ENCODE measurements at regions not wholly inside any gene's neighbourhood (a gene's known extent, or its start where the extent isn't known, plus 50 kb on each side); places are given as distances from the start of the nearest gene placed in this dataset.

DNA sequence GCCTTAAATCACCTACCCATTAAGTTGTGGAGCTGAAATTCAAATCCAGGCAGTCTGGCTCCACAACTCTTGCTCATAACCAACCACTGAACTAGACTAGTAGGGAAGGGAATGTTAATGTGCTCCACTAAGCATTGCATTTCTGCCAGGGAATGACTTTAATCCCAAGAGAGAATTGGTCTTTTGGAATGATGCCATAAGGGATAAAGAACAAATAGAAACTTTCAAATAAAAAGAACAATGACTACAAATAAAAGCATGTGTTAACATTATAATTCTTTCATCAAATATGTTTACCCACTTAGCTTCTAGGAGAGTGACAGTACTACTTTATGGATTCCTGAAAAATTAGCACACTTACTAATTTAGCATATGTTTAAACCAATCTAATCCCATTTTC is 905.9 kb downstream of the CENPC start:
- Histone ChIP-seq H3K27ac (no peak overlapping the region), H3K27me3 (no peaks in the 10 kb centered on the region), H3K4me1 (no peaks in the 10 kb centered on the region), H3K9me3 (no peaks in the 10 kb centered on the region), H3K36me3 (no peaks in the 10 kb centered on the region), H3K4me3 (no peak overlapping the region)
- intact Hi-C loops (cut with DNase I): no loop called here
- DNase-seq: no peak
- TF ChIP-seq POLR2AphosphoS5 (IDR thresholded peaks at IDR 0.05) (no peak), POLR2A (IDR thresholded peaks at IDR 0.05) (no peak), EP300 (IDR thresholded peaks at IDR 0.05) (no peak)
- TF ChIP-seq, protein P1, sequence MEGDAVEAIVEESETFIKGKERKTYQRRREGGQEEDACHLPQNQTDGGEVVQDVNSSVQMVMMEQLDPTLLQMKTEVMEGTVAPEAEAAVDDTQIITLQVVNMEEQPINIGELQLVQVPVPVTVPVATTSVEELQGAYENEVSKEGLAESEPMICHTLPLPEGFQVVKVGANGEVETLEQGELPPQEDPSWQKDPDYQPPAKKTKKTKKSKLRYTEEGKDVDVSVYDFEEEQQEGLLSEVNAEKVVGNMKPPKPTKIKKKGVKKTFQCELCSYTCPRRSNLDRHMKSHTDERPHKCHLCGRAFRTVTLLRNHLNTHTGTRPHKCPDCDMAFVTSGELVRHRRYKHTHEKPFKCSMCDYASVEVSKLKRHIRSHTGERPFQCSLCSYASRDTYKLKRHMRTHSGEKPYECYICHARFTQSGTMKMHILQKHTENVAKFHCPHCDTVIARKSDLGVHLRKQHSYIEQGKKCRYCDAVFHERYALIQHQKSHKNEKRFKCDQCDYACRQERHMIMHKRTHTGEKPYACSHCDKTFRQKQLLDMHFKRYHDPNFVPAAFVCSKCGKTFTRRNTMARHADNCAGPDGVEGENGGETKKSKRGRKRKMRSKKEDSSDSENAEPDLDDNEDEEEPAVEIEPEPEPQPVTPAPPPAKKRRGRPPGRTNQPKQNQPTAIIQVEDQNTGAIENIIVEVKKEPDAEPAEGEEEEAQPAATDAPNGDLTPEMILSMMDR (IDR thresholded peaks at IDR 0.05): no peak

DNA sequence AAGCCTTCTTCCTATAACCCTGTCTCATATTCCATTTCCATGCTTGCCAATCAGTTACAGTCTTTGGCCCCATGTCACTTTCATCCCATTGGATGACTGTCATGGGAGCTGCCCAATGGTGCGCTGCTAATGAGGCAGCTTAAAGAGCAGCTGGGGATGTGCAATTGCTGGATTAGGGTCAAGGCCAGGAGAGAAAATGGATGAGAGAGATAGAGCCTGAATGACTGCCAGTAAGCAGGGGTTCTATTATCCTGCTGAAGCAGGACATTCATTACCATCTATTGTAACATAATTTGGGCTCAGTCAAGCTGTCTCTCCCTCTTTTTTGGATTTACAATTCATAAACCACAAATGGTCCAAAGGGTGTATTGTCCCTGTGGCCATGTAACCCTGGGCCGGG is 909.0 kb downstream of the CENPC start:
- Histone ChIP-seq H3K36me3 (no peaks in the 10 kb centered on the region), H3K4me1 (no peaks in the 10 kb centered on the region), H3K4me3 (no peak overlapping the region), H3K27ac (no peak overlapping the region), H3K27me3 (no peaks in the 10 kb centered on the region), H3K9me3 (no peaks in the 10 kb centered on the region)
- DNase-seq: no peak
- WGBS, 2 donors: 47 to 48% methylated on average over 2 of the region's 2 CpGs
- intact Hi-C loops (cut with DNase I): no loop called here
- no peak for TF ChIP-seq POLR2A (IDR thresholded peaks at IDR 0.05)
- TF ChIP-seq EP300 (IDR thresholded peaks at IDR 0.05): no peak
- TF ChIP-seq, protein P1 (IDR thresholded peaks at IDR 0.05): no peak
- TF ChIP-seq POLR2AphosphoS5 (IDR thresholded peaks at IDR 0.05): no peak

DNA sequence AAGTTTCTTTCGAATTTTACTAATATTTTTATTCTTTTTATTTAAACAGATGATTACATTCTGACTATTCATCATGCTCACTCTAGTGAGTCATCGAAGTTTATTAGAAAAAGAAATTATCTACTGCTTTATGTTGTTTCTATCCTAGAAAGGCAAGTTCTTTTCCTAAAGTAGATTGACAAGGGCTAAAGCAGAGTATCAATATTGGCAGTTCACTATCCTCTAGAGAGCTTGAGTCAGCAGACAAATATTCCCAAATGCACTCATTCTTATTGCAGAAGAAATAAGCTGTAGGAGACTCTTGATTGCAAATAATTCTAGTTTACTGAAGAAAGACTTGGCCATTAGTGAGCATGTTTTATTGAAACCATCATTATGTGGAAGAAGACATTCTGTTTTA is 911.8 kb downstream of the CENPC start:
- no peak overlapping the region for H3K27ac ChIP-seq
- H3K4me3 ChIP-seq: no peak overlapping the region
- no peaks in the 10 kb centered on the region for H3K4me1 ChIP-seq
- intact Hi-C loops (cut with DNase I): no loop called here
- H3K27me3 ChIP-seq: no peaks in the 10 kb centered on the region
- 89 to 90% methylated on average over 2 of the region's 2 CpGs for WGBS, 2 donors
- TF ChIP-seq POLR2A (IDR thresholded peaks at IDR 0.05) (no peak), EP300 (IDR thresholded peaks at IDR 0.05) (no peak), POLR2AphosphoS5 (IDR thresholded peaks at IDR 0.05) (no peak)
- TF ChIP-seq, protein P1 (IDR thresholded peaks at IDR 0.05): no peak
- DNase-seq: no peak
- H3K9me3 ChIP-seq: no peaks in the 10 kb centered on the region
- no peaks in the 10 kb centered on the region for H3K36me3 ChIP-seq

DNA sequence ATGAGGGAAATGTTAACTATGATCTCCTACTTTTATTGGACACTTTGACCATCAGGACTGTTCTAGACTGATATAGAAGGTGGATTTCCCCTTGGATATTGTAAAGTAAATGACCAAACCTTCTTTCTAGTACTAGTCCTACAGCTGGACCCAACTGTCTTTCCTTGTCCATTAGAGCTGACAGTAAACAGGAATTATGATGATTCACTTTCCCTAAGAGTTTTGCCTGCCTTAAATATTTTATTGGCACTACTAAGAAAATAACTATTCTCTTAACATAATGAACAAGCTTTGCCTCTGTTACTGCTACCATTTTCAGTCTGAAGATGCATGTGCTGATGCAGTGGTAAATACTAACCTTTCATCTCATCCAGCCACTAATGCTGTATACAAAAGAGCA is 915.4 kb downstream of the CENPC start:
- Histone ChIP-seq H3K4me1 (no peaks in the 10 kb centered on the region), H3K27me3 (no peaks in the 10 kb centered on the region), H3K36me3 (no peaks in the 10 kb centered on the region), H3K4me3 (no peak overlapping the region), H3K9me3 (no peaks in the 10 kb centered on the region), H3K27ac (no peak overlapping the region)
- no peak for DNase-seq
- TF ChIP-seq EP300 (IDR thresholded peaks at IDR 0.05): no peak
- TF ChIP-seq, protein P1 (IDR thresholded peaks at IDR 0.05): no peak
- intact Hi-C loops (cut with DNase I): no loop called here

DNA sequence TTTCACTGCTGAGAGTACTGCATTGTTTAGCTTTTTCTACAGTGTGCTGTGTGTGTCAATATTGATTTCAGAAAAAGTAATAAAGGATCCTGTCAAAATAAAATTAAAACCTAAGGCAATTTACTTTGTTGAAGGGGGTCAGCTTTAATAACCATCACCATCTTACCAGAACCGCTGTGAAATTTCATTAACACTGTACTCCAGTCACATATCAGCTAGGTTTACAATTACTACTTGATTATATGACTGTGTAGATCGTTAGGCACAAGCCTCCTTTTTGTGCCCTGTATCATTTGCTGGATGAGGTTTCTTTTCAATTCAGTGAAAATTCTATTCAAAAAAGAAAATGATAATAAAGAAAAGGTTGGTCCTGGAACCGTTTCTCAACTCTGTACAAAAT is 917.2 kb downstream of the CENPC start:
- H3K4me3 ChIP-seq: no peak overlapping the region
- no peaks in the 10 kb centered on the region for H3K4me1 ChIP-seq
- intact Hi-C loops (cut with DNase I): no loop called here
- no peaks in the 10 kb centered on the region for H3K27me3 ChIP-seq
- TF ChIP-seq, protein P1 (IDR thresholded peaks at IDR 0.05): no peak
- TF ChIP-seq EP300 (IDR thresholded peaks at IDR 0.05): no peak
- no peak for TF ChIP-seq POLR2AphosphoS5 (IDR thresholded peaks at IDR 0.05)
- no peak for TF ChIP-seq POLR2A (IDR thresholded peaks at IDR 0.05)
- no peaks in the 10 kb centered on the region for H3K9me3 ChIP-seq
- no peak for DNase-seq
- no peaks in the 10 kb centered on the region for H3K36me3 ChIP-seq
- no peak overlapping the region for H3K27ac ChIP-seq
- WGBS, 2 donors: 45 to 70% methylated on average over 3 of the region's 3 CpGs
